A673 (cell line): ENCODE measurements at regions not wholly inside any gene's neighbourhood (a gene's known extent, or its start where the extent isn't known, plus 50 kb on each side); places are given as distances from the start of the nearest gene placed in this dataset.

Experiments
- EZH2 ChIP-seq: fragments of 200-600 bp; sonication (generic); IDR thresholded peaks from 2 replicates; pipeline ENCODE4 v1.6.1; 2017; ENCODE audit warnings: borderline replicate concordance, low read depth, mild to moderate bottlenecking, mixed read lengths, antibody characterized with exemption, low read length; ENCODE audit not compliant: poor library complexity, severe bottlenecking
- TF ChIP-seq, protein P1 (sequence below): fragments of 300-800, 200-600 bp; sonication (generic); conservative IDR thresholded peaks from 2 replicates; pipeline ENCODE4 v1.5.1; 2017; ENCODE audit warnings: low read depth, mild to moderate bottlenecking, antibody characterized with exemption, low read length, moderate library complexity, mixed read lengths

DNA sequence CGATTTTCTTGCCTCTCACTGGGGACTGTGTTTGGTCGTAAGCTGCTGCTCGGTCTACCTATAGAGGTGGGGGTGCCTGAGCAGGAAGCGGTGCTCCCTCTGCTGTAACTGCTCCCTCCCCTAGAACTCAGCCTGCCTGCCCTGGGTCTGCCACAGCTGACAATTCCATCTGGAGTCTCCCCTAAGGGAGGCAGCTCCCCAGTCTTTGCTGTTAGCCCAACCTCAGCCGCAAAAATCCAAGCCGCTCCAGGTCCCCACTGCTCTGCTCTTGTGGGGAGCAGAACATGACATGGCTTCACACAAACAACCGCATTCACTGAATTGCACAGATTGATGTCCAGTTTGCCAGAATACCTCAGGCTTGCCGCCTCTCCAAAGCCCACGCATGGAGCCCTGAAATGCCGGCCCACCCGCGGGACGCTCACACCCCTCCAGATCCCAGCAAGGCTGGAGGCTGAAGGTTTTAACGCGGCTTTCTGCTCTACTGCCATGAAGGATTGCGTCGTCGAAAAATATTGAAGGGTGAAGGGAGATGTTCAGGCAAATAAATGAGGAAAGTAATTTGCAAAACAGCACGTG, 221.5 kb upstream of the FOXF1 start:
- TF ChIP-seq, protein P1, sequence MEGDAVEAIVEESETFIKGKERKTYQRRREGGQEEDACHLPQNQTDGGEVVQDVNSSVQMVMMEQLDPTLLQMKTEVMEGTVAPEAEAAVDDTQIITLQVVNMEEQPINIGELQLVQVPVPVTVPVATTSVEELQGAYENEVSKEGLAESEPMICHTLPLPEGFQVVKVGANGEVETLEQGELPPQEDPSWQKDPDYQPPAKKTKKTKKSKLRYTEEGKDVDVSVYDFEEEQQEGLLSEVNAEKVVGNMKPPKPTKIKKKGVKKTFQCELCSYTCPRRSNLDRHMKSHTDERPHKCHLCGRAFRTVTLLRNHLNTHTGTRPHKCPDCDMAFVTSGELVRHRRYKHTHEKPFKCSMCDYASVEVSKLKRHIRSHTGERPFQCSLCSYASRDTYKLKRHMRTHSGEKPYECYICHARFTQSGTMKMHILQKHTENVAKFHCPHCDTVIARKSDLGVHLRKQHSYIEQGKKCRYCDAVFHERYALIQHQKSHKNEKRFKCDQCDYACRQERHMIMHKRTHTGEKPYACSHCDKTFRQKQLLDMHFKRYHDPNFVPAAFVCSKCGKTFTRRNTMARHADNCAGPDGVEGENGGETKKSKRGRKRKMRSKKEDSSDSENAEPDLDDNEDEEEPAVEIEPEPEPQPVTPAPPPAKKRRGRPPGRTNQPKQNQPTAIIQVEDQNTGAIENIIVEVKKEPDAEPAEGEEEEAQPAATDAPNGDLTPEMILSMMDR, result no peak
- peak; percentile 67 for TF ChIP-seq EZH2
